Naive thymus-derived CD4-positive, alpha-beta T cell (primary cell): ENCODE measurements at regions not wholly inside any gene's neighbourhood (a gene's known extent, or its start where the extent isn't known, plus 50 kb on each side); places are given as distances from the start of the nearest gene placed in this dataset.

Experiments used
- ATAC-seq: fragments of 150-1000 bp; cut with Tn5 transposase; 2 replicates; pipeline ENCODE4 v1.10.0; 2021; ENCODE audit warnings: mild to moderate bottlenecking, moderate library complexity
- CTCF ChIA-PET: fragments of 350-600 bp; sonication (Branson Sonifier 250); formaldehyde crosslinking; loops from one replicate; lab custom pipeline; 2021; ENCODE audit warnings: antibody characterized with exemption; lab: Charles Lee
- POLR2A ChIA-PET: fragments of 350-600 bp; sonication (Branson Sonifier 250); formaldehyde crosslinking; loops from one replicate; lab custom pipeline; 2021; ENCODE audit warnings: antibody characterized with exemption, inconsistent platforms; lab: Charles Lee
- DNase-seq, 9 donors: peaks; one replicate each; pipeline versions ENCODE4 v3.0.0 to v3.0.0-alpha.2; 2020 to 2022; ENCODE audit warnings: mixed read lengths in 1 of 9
- H3K27ac ChIP-seq: one replicate; pipeline ENCODE4 v1.7.0; 2013; ENCODE audit warnings: mild to moderate bottlenecking, low read depth, low read length, moderate library complexity
- H3K27me3 ChIP-seq, 2 donors: one replicate each; pipeline ENCODE4 v1.7.0; 2013; ENCODE audit warnings: low read length in 2 of 2, mild to moderate bottlenecking in 2 of 2, moderate library complexity in 2 of 2; ENCODE audit not compliant: control insufficient read depth in 2 of 2, insufficient read depth in 2 of 2
- H3K36me3 ChIP-seq, 3 experiments: 1 replicate in 2 of 3; 2 replicates in 1 of 3; pipeline ENCODE4 v1.7.0; 2013; ENCODE audit warnings: low read length in 3 of 3, mild to moderate bottlenecking in 3 of 3, moderate library complexity in 1 of 3; ENCODE audit not compliant: insufficient read depth in 3 of 3, control insufficient read depth in 2 of 3
- H3K4me1 ChIP-seq, 2 donors: one replicate each; pipeline ENCODE4 v1.7.0; 2013; ENCODE audit warnings: low read length in 2 of 2, mild to moderate bottlenecking in 2 of 2, moderate library complexity in 1 of 2; ENCODE audit not compliant: control insufficient read depth in 2 of 2, insufficient read depth in 2 of 2
- H3K4me3 ChIP-seq: 2 replicates; pipeline ENCODE4 v1.7.0; 2013; ENCODE audit warnings: mild to moderate bottlenecking, low read length
- H3K9me3 ChIP-seq, 3 experiments: 1 replicate in 2 of 3; 2 replicates in 1 of 3; pipeline ENCODE4 v1.7.0; 2013; ENCODE audit warnings: low read length in 3 of 3; ENCODE audit not compliant: control insufficient read depth in 2 of 3
- H3K27ac Mint-ChIP-seq, 9 donors: one replicate each; pipeline ENCODE4 v1.8.0; 2020 to 2022; ENCODE audit warnings: mixed read lengths in 9 of 9, mild to moderate bottlenecking in 8 of 9, moderate library complexity in 5 of 9, inconsistent platforms in 2 of 9
- H3K27me3 Mint-ChIP-seq, 5 donors: one replicate each; pipeline ENCODE4 v1.8.0; 2021 to 2022; ENCODE audit warnings: mixed read lengths in 5 of 5, mild to moderate bottlenecking in 1 of 5
- H3K36me3 Mint-ChIP-seq, 5 donors: one replicate each; pipeline ENCODE4 v1.8.0; 2020 to 2022; ENCODE audit warnings: mixed read lengths in 5 of 5, mild to moderate bottlenecking in 3 of 5, inconsistent platforms in 1 of 5
- H3K4me1 Mint-ChIP-seq, 7 donors: one replicate each; pipeline ENCODE4 v1.8.0; 2020 to 2022; ENCODE audit warnings: mixed read lengths in 7 of 7, mild to moderate bottlenecking in 3 of 7, inconsistent platforms in 1 of 7
- H3K4me3 Mint-ChIP-seq, 10 donors: one replicate each; pipeline ENCODE4 v1.8.0; 2020 to 2022; ENCODE audit warnings: mild to moderate bottlenecking in 10 of 10, mixed read lengths in 10 of 10, moderate library complexity in 6 of 10, inconsistent platforms in 2 of 10
- H3K9me3 Mint-ChIP-seq, 11 donors: one replicate each; pipeline ENCODE4 v1.8.0; 2020 to 2022; ENCODE audit warnings: mixed read lengths in 11 of 11, mild to moderate bottlenecking in 4 of 11, inconsistent platforms in 1 of 11, moderate library complexity in 1 of 11
- intact Hi-C, 2 donors: fragments of 100-400 bp; cut with micrococcal nuclease; formaldehyde crosslinking; loops; one replicate each; pipeline ENCODE4 v1.15.1; 2023

GRCh38 chr14:100638211-100638855, 51.1 kb upstream of the BEGAIN start:
- peak overlapping the region in 2 of 10 donors; percentile 82 to 84 for H3K4me3 Mint-ChIP-seq
- DNase-seq, result no peak
- POLR2A ChIA-PET, result interaction anchor here (2.9 kb wide), 1 partner anchor 92 kb away, joined by 10 read pairs; no protein-coding TSS in a partner anchor
- intact Hi-C loops, result no loop called here
- no peak overlapping the region for H3K4me3 ChIP-seq
- no peaks in the 10 kb centered on the region for H3K36me3 Mint-ChIP-seq
- H3K27me3 ChIP-seq, result no peaks in the 10 kb centered on the region
- no peak overlapping the region for H3K27ac ChIP-seq
- H3K4me1 ChIP-seq, result peaks cover 36 to 46% of the 10 kb centered on the region in 2 donors
- CTCF ChIA-PET, result interaction anchor here (0.7 kb wide), 1 partner anchor 15 kb away, joined by 3 read pairs; no protein-coding TSS in a partner anchor
- peaks cover 36 to 57% (median 48%) of the 10 kb centered on the region in 7 donors for H3K4me1 Mint-ChIP-seq
- peak overlapping the region in 8 of 9 donors; percentile 4 to 92 (median 84) for H3K27ac Mint-ChIP-seq
- no peaks in the 10 kb centered on the region for H3K36me3 ChIP-seq
- H3K27me3 Mint-ChIP-seq, result peaks cover 0 to 37% (median 0%) of the 10 kb centered on the region in 5 donors
- H3K9me3 Mint-ChIP-seq, result no peaks in the 10 kb centered on the region
- no peaks in the 10 kb centered on the region for H3K9me3 ChIP-seq
- no peak for ATAC-seq

GRCh38 chr14:100639280-100639679, 52.1 kb upstream of the BEGAIN start:
- H3K27me3 ChIP-seq, result no peaks in the 10 kb centered on the region
- no peaks in the 10 kb centered on the region for H3K36me3 Mint-ChIP-seq
- peak overlapping the region in 8 of 9 donors; percentile 74 to 92 (median 84) for H3K27ac Mint-ChIP-seq
- no peaks in the 10 kb centered on the region for H3K9me3 Mint-ChIP-seq
- DNase-seq, result no peak
- H3K36me3 ChIP-seq, result no peaks in the 10 kb centered on the region
- ChIA-PET CTCF (no interaction called here), POLR2A (interaction anchor here (0.9 to 2.9 kb wide), 2 partner anchors 93 to 219 kb away, joined by 3 to 10 read pairs; no protein-coding TSS in a partner anchor)
- peak overlapping the region; percentile 27 to 84 (median 68) for H3K4me3 Mint-ChIP-seq
- H3K4me1 Mint-ChIP-seq, result peaks cover 37 to 67% (median 57%) of the 10 kb centered on the region in 7 donors
- H3K27me3 Mint-ChIP-seq, result peaks cover 0 to 30% (median 0%) of the 10 kb centered on the region in 5 donors
- H3K4me3 ChIP-seq, result no peak overlapping the region
- intact Hi-C loops, result no loop called here
- no peaks in the 10 kb centered on the region for H3K9me3 ChIP-seq
- no peak for ATAC-seq
- H3K4me1 ChIP-seq, result peaks cover 36 to 47% of the 10 kb centered on the region in 2 donors
- H3K27ac ChIP-seq, result no peak overlapping the region

- Histone ChIP-seq H3K36me3 (no peaks in the 10 kb centered on the region), H3K4me3 (peak overlapping the region; percentile 40), H3K27ac (peak overlapping the region; percentile 43), H3K27me3 (no peaks in the 10 kb centered on the region), H3K4me1 (peaks cover 50 to 61% of the 10 kb centered on the region in 2 donors), H3K9me3 (no peaks in the 10 kb centered on the region)
- Mint-ChIP-seq H3K27me3 (peaks cover 0 to 19% (median 0%) of the 10 kb centered on the region in 5 donors), H3K36me3 (peaks cover 0 to under 1% (median 0%) of the 10 kb centered on the region in 5 donors), H3K9me3 (no peaks in the 10 kb centered on the region), H3K4me3 (peak overlapping the region; percentile 78 to 93 (median 84)), H3K27ac (peak overlapping the region; percentile 87 to 95 (median 91)), H3K4me1 (peaks cover 50 to 76% (median 70%) of the 10 kb centered on the region in 7 donors)
- ChIA-PET POLR2A (interaction anchor here (0.8 to 2.9 kb wide), 5 partner anchors 14 to 258 kb away, joined by 3 to 10 read pairs (median 3); no protein-coding TSS in a partner anchor), CTCF (interaction anchor here (0.9 kb wide), 1 partner anchor 21 kb away, joined by 3 read pairs; no protein-coding TSS in a partner anchor)
- intact Hi-C loops, result loop anchor here (1.0 to 10.0 kb wide), 5 partner anchors 23 to 658 kb away; partner anchors contain the start of genes EVL (in 1 of the 2) and SLC25A29 (in 1 of the 2)
- DNase-seq (peak; percentile 25 to 78 (median 75)), ATAC-seq (peak; percentile 90)
Measured at GRCh38 chr14:100640471-100641273, 53.5 kb upstream of the BEGAIN start.

GRCh38 chr14:100641274-100641860, 54.1 kb upstream of the BEGAIN start:
- Histone ChIP-seq H3K27me3 (no peaks in the 10 kb centered on the region), H3K9me3 (no peaks in the 10 kb centered on the region), H3K36me3 (no peaks in the 10 kb centered on the region), H3K4me3 (no peak overlapping the region), H3K27ac (no peak overlapping the region), H3K4me1 (peaks cover 51 to 61% of the 10 kb centered on the region in 2 donors)
- ATAC-seq (no peak), DNase-seq (no peak)
- peaks cover 54 to 82% (median 74%) of the 10 kb centered on the region in 7 donors for H3K4me1 Mint-ChIP-seq
- POLR2A ChIA-PET, result interaction anchor here (1.3 to 2.9 kb wide), 2 partner anchors 27 to 95 kb away, joined by 3 to 10 read pairs; no protein-coding TSS in a partner anchor
- CTCF ChIA-PET, result interaction anchor here (0.9 kb wide), 1 partner anchor 20 kb away, joined by 3 read pairs; no protein-coding TSS in a partner anchor
- H3K4me3 Mint-ChIP-seq, result peak overlapping the region in 3 of 10 donors; percentile 78 to 84 (median 82)
- peaks cover 0 to 5% (median 0%) of the 10 kb centered on the region in 5 donors for H3K36me3 Mint-ChIP-seq
- H3K9me3 Mint-ChIP-seq, result no peaks in the 10 kb centered on the region
- H3K27ac Mint-ChIP-seq, result peak overlapping the region; percentile 63 to 92 (median 84)
- intact Hi-C loops, result loop anchor here (5.0 to 10.0 kb wide), 3 partner anchors 337 to 659 kb away; partner anchors contain the start of genes EVL (in 1 of the 2) and SLC25A29 (in 1 of the 2)
- peaks cover 0 to 15% (median 0%) of the 10 kb centered on the region in 5 donors for H3K27me3 Mint-ChIP-seq

GRCh38 chr14:100643426-100643825, 56.2 kb upstream of the BEGAIN start:
- intact Hi-C loops, result loop anchor here (5.0 to 10.0 kb wide), 3 partner anchors 339 to 661 kb away; partner anchors contain the start of genes EVL (in 1 of the 2) and SLC25A29 (in 1 of the 2)
- no peaks in the 10 kb centered on the region for H3K27me3 ChIP-seq
- no peaks in the 10 kb centered on the region for H3K9me3 Mint-ChIP-seq

More at GRCh38 chr14:100643426-100643825, 56.2 kb upstream of the BEGAIN start:
- peaks cover 50% of the 10 kb centered on the region in 2 donors for H3K4me1 ChIP-seq
- no peaks in the 10 kb centered on the region for H3K9me3 ChIP-seq
- H3K27ac Mint-ChIP-seq, result peak overlapping the region in 7 of 9 donors; percentile 50 to 91 (median 84)
- CTCF ChIA-PET, result interaction anchor here (4.4 kb wide), 1 partner anchor 259 kb away, joined by 69 read pairs; no protein-coding TSS in a partner anchor
- POLR2A ChIA-PET, result no interaction called here
- H3K4me3 ChIP-seq, result no peak overlapping the region
- DNase-seq (no peak), ATAC-seq (no peak)
- H3K27me3 Mint-ChIP-seq, result peaks cover 0 to 21% (median 0%) of the 10 kb centered on the region in 5 donors
- H3K27ac ChIP-seq, result no peak overlapping the region
- H3K36me3 ChIP-seq, result no peaks in the 10 kb centered on the region
- H3K4me1 Mint-ChIP-seq, result peaks cover 50 to 76% (median 71%) of the 10 kb centered on the region in 7 donors
- peak overlapping the region in 2 of 10 donors; percentile 5 to 12 for H3K4me3 Mint-ChIP-seq
- H3K36me3 Mint-ChIP-seq, result peaks cover 0 to 5% (median 0%) of the 10 kb centered on the region in 5 donors
